ENCODE measurements at regions not wholly inside any gene's neighbourhood (a gene's known extent, or its start where the extent isn't known, plus 50 kb on each side); places are given as distances from the start of the nearest gene placed in this dataset.

DNA sequence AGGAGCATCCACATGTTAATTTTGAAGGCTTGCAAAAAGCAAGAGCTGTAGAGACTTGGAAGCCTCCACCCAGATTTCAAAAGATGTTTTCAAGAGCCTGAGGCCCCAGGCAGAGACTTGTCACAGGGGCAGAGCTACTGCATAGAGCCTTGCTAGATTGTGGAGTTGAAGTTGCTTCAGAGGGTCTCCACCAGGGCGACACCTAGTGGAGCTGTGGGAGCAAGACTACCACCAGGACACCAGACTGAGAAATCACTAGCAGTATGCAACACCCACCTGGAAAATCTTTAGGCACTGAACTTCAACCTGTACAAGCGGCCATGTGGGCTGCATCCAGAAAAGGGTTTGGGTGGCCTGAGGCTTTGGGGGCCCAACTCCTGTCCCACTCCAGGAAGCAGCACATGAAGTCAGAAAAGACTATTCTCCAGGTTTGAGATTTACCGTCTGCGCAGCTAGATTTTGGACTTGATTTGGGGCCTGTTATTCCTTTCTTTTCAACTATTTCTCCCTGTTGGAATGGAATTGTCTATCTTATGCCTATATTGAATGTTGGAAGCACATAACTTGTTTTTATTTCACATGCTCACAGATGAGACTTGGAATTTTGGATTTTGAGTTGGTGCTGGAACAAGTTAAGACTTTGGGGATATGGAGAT, 508.6 kb downstream of the FLRT2 start:
- TF ChIP-seq SIN3A (IDR thresholded peaks at IDR 0.05; ENCODE audit: borderline replicate concordance, insufficient read depth, low read length) = no peak
- TF ChIP-seq POLR2AphosphoS5 (IDR thresholded peaks at IDR 0.05; ENCODE audit: low read depth, low read length) = no peak
- TF ChIP-seq TAF1 (IDR thresholded peaks at IDR 0.05; ENCODE audit: borderline replicate concordance, insufficient read depth, low read length) = no peak
- TF ChIP-seq, protein P1, sequence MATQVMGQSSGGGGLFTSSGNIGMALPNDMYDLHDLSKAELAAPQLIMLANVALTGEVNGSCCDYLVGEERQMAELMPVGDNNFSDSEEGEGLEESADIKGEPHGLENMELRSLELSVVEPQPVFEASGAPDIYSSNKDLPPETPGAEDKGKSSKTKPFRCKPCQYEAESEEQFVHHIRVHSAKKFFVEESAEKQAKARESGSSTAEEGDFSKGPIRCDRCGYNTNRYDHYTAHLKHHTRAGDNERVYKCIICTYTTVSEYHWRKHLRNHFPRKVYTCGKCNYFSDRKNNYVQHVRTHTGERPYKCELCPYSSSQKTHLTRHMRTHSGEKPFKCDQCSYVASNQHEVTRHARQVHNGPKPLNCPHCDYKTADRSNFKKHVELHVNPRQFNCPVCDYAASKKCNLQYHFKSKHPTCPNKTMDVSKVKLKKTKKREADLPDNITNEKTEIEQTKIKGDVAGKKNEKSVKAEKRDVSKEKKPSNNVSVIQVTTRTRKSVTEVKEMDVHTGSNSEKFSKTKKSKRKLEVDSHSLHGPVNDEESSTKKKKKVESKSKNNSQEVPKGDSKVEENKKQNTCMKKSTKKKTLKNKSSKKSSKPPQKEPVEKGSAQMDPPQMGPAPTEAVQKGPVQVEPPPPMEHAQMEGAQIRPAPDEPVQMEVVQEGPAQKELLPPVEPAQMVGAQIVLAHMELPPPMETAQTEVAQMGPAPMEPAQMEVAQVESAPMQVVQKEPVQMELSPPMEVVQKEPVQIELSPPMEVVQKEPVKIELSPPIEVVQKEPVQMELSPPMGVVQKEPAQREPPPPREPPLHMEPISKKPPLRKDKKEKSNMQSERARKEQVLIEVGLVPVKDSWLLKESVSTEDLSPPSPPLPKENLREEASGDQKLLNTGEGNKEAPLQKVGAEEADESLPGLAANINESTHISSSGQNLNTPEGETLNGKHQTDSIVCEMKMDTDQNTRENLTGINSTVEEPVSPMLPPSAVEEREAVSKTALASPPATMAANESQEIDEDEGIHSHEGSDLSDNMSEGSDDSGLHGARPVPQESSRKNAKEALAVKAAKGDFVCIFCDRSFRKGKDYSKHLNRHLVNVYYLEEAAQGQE (IDR thresholded peaks at IDR 0.05; ENCODE audit: insufficient read depth in 1 of 2, low read depth in 2 of 2, low read length in 2 of 2) = no peak

All from PFSK-1 (cell line).